GM21528 (cell line): ENCODE measurements at regions not wholly inside any gene's neighbourhood (a gene's known extent, or its start where the extent isn't known, plus 50 kb on each side); places are given as distances from the start of the nearest gene placed in this dataset.

Source experiments
- ATAC-seq: cut with Tn5 transposase; IDR thresholded peaks from one replicate; pipeline ENCODE4 v1.9.1; 2021; ENCODE audit warnings: mild to moderate bottlenecking, moderate library complexity; ENCODE audit not compliant: unreplicated experiment, low FRiP score

DNA sequence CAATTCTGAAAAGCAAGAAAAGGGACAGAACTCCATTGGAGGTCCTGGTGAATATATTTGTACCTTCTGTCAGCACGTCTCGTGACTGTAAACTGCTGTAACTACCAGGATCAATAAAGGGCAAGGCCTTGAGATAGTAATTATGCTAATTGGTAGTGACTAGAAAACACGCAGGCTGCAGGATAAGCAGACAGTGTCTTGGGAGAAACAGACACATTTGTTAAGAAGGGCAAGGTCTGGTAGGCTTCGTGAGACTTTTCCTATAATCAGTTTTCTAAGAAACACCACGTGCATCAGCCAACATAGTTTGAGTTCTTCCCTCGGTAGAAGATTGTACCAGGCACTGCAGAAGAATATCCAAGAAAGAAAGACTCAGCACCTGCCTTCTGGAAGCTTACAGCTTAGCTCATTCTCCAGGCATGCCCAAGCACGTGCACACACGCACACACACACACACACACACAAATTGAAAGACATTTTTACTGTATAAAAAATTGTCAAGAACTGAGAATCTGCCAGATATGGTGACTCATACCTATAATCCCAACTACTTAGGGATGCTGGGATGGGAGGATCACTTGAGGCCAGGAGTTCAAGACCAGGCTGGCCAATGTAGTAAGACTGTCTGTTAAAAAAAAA, 167.0 kb upstream of the SASH1 start:
- ATAC-seq: no peak

DNA sequence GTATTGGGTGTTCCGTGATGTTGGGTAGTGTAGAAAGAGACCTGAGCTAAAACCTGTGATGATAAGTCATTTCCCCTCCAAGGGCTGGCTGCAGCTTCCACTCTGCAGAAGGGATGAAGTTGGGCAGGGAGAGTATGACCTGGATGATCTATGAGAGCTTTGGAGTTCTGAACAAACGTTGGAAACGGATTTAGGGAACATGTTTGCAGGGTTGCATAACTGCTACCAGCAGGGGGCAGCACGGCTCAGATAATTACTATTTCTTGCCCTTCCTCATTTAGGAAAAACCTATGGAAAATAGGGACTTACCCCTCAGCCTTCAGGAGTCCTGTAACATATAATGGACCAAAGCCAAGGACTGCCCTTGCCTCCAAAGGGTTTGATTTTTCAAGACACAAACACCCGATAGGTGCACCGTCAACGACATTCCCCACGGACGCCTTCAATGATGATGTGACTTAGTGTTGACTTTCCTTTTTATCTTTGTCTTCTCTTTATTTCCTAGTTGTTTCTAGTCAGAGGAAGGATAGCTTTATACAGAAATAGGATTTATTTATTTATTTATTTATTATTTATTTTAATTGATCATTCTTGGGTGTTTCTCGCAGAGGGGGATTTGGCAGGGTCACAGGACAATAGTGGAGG, 164.9 kb upstream of the SASH1 start:
- no peak for ATAC-seq

DNA sequence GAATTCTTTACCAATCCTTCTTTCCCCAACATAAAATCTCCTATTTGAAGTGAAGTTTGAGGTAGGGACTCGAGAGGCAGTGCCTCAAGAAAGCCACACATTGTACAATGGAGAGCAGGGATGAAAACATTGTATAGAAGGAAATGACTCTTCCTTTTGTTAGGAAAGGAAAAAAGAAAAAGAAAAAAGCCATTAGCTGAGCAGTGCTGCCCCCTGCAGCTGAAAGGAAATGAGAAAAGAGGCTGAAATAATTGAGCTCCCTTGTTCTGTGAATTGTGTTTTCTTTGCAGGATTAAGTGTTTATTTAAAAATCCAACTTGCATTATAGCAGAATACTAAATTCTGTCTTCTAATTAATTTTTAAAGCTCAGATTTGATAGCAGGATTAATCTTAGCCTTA, 162.9 kb upstream of the SASH1 start:
- ATAC-seq: no peak

DNA sequence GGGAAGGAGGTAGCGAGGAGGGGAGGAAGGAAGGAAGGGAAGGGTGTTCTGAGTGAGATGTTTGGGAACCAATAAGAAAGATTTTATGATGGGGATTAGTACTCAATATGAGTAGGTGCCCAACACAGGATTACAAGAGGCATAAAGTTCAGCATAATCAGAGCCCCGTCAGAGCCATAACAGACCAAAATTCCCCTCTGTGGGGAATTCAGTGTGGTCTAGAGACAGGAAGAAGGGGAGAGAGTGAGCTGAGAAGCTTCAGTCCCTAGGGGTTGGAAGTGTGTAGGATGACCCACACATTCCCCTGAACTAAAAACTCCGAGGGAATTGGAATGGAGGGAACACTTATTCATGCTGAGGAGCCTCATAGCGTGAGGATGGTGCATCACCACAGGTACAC, 160.3 kb upstream of the SASH1 start:
- no peak for ATAC-seq

DNA sequence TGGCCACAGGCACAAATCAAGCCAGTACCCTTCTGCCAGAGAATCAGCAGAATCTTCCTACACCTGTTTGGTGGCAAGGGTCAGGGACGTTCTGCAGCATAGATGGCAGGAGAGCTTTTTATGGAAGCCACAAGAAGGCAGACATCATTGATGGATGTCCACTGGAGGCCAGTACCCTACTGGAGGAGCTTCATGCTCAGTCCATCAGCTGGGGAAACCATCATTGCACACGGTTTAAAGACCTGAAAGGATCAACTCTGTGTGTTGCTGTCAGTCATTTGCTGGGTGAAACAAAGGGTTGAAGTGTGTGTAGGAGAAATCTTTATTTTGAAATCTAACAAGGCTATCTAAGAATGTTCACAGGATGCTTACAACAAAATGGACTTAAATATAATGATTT, 158.9 kb upstream of the SASH1 start:
- no peak for ATAC-seq

DNA sequence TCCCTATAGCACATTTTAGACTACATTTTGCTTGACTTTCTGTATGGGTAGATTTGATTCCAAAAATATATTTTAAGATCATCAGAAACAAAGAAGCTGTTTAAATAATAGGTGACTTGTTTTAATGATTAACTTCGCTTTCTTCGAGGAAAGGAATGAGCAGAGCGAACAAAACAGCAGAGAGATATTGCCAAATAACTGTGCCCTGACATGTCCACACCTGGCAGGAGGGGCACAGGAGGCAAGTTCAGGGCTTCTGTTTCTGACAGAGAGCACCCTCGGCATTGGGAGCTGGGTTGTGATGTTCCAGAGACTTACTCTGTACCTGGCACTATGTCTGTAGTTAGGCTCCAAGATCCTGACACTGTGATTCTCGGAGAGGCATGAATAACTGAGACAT, 155.7 kb upstream of the SASH1 start:
- no peak for ATAC-seq

DNA sequence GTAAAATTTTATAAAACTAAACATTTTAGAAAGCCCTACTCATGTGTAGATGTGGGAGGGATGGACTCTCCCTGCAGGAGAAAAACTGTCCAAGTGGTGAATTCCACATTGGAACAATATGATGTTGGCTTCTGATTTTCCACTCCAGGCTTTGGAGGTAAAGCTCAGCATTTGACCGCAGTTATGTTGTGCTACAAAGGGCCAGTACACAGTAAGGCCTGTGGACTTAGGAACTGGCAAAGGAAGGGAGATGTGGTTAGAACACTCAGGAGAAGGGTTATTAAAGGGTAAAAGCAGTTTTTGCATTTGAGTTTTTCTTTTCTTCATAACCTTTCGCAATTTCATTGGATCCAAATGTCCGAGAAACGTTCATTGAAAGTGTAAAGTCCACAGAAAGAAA, 150.3 kb upstream of the SASH1 start:
- ATAC-seq: no peak

DNA sequence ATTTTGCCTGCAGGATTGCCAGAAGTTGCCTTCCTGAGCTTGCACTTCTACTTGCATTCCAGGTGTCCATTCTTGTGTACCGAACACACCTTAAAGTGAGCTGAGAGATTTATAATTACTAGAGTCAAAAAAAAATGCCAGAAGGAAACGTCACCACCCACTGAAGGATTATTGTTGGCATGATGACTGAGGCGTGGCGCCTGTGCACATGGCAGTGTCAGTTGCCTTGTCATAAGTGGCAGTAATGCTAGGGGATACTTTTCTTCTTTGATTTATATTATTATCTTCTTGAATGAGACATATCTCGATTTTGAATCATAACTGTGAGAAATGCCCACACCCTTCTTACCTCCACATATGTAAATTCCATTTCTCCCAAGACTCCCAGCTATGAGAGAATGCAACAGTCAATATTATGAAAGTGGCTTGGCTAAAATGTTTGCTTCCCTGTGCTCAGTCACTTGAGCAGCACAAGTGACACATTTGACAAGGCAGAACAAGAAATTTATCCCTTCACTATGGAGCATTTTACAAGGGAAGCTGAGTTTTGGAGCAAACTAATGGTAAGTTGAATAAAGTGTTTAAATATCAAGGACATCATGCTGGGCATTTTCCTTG, 149.5 kb upstream of the SASH1 start:
- no peak for ATAC-seq

DNA sequence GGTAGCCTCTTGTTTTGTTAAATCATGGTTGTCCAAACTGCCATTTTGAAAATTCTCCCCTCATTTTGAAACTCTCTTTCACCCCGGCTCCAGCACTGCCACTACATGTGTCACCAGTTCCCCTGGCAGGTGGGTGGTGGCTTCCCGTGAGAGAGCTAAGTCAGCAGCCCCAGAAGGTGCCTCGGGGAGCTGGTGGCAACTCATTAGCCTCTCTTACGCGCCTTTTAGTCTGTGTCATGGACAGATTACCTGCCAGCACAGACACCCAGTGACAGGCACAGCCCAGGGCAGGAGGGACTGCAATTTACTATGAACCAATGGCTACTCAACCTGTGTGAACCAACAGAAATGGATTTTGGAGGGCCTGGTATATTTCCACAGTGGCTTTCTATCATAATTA, 147.1 kb upstream of the SASH1 start:
- no peak for ATAC-seq

DNA sequence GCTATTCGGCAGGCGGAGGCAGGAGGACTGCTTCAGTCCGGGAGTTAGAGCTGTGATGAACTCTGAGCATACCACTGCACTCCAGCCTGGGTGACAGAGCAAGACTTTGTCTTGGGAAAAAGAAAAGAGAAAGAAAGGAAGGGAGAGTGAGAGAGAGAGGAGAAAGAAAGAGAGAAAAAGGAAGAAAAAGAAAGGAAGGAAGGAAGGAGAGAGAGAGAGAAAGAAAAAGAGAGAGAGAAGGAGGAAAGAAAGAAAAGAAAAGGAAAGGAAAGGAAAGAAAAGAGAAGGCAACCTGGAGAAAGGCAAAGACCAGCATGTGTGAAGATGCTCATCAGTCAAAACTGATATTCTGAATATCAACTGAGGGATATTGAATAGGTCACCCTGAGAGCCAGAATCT, 143.1 kb upstream of the SASH1 start:
- no peak for ATAC-seq

DNA sequence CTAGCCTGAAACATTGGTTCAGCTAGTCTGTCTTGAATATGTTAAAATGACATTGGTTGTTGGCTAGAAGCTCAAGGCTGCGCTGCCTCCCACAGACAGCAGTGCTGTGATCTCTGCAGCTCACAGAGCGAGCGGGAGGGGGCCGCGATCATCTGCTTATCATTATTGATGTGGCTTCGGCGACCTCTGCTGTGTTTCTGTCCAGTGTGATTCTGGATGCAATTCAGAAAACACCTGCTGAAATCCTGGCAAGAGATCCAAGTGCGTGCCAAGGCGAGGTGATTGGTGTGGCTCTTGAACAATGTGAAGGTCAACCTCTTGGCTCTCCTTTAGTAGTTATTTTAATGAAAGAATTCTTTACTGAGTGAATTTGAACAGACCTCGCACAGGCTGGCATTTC, 142.3 kb upstream of the SASH1 start:
- no peak for ATAC-seq

DNA sequence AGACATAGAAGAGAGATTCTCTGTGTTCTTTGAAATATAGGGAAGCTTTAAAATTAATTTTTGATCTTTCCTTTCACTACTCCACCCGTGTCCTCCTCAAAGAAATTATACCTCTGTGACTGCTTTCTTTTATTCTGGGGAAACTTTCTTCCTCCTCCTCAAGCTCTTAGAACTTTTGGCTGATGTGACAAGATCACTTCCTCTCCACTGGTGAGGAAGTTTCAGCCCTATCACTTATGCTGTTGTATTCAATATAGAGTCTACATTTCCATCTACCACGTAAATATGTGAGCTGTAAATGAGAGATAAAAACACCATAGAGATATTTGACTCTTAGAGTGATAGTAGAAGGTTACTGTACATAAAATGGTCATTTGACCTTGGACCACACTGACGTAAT, 141.9 kb upstream of the SASH1 start:
- no peak for ATAC-seq

DNA sequence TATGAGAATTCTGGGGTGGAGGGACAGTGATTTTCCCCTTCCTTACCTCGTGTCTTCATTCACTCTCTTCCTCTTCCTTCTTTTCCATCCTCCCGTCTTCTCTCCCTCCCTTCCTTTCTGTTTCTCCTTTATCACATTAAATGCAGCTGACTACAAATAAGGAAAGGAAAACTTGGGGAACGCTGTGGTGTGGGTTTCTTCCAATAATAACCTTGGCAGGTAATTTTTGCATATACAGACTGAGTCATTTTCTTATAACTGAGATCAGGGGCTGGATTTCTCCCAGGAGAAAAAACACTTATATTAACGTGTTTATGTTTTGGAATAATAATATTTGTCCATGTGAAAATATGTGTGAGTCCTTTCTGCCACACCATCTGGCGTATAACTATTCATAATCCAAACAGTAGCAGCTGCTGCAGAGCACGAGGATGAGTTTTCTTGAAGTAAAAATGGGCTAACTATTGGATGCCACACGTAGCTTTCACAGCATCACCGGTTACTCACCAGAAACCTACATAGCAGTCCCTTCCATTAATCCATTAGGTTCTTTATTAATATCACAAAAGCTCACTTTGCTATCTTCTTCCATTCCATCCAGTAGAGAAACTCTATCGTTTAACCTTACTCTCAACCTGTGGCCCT, 139.2 kb upstream of the SASH1 start:
- ATAC-seq: no peak

DNA sequence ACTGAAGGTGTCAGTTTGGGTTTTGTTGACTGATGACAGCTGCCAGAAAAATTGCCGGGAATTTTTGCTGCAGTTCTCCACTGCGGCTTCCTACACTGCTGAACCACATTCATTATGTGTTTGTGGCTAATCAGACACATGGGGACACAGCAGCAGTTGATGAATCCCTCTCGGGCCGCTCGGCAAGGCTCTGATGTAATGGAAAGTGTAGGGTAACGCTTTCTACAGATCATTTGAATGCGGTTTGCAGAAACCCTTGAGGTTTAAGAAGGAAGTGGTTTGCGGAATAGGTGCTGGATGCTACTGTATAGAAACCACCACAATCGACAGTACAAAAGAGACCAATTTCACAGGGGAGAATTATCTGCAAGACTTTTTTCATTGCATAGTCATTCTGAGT, 138.7 kb upstream of the SASH1 start:
- peak; percentile 100 for ATAC-seq

DNA sequence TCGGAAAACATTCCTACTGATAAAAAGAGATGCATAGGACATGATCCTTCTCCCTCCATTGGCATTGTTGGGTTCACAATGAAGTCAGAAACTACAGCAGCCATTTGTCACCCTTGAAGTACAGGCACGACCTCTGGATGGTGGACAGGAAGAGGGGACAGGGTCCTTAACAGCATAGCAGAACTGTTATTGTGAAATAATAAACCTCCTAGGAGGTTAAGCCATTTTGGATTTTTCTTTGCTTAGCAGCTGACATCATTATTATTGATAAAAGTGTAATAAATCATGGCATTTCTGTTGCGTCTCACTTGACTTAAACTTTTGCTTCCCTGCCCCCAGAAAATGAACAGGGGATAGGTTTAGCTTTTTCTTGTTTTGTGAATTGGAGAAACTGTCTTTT, 134.3 kb upstream of the SASH1 start:
- no peak for ATAC-seq

DNA sequence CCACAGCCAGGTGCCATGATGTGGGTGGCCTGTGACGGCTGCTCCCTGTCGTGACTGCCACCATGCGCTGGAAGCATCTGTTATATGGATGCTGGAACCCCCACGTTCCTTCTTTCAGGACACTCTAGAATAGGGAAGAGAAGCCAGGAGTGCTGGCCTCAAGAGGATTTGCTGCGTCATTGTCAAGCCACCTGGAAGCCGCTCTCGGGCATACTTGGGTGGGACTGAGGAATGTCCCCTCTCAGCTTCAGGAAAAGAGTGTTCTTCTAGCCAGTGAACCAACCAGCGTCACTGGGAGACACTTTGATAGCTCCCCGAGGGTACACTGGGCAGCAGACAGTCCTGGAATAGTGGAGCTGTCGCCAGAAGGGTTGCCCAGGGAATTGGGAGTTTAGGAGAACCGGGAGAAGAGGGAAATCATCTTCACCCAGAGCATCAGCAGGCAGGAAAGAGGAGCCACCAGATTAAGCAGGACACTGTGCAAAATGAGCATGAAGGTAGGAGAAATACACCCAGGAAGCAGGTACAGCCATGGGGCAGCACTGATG, 130.8 kb upstream of the SASH1 start:
- no peak for ATAC-seq

DNA sequence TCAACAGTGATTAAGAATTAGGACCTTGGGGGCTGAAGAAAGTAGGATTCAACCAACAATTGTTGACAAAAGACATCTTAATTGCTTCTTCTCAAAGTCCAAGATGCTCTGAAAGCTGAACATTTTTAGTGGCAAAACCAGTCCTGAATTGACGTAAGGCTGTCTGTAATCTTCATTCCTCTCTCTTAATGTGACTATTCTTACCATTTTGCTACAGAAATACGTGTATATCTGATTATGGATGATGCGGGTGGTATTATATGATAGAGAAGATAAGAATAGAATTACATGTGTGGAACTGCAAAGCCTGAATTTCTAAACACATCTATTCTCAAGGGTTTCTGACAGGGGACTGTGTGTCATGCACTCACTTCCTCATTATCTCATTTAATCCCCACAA, 130.3 kb upstream of the SASH1 start:
- no peak for ATAC-seq

DNA sequence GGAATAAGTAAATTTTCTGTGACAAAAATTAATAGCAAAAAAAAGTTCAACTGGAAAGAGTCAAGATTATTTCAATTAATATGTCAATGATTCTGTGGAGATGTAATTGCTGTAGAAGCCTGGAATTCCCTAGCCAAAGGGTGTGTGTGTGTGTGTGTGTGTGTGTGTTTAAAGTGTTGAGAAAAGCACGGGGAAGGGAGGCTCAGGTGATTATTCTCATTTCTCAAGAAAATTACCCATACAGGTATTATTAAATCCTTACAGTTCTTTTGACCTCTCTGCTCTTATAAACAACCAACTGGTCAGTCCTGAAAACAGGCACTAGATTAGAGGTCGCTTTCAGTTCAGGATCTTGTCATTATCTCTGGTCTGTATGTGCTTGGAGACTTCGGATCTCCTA, 129.3 kb upstream of the SASH1 start:
- no peak for ATAC-seq

DNA sequence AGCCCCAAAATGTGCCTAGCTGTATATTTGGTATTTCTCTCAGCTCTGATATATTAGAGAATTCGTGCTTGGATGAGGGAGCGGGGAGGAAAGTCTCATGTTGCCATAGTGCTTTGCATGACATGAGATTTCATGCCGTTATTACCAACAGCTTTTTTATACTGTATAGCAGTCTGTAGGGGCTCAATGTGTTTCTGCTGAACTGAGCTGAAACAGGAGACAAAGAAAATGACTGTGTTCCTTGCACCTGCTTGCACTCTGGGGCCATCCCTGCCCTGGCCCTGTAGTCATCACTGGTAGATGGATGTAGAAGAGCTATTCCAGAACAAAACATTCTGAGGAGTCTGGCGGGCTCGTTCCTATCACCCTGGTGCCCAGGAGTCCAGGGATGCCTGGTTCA, 128.0 kb upstream of the SASH1 start:
- no peak for ATAC-seq

DNA sequence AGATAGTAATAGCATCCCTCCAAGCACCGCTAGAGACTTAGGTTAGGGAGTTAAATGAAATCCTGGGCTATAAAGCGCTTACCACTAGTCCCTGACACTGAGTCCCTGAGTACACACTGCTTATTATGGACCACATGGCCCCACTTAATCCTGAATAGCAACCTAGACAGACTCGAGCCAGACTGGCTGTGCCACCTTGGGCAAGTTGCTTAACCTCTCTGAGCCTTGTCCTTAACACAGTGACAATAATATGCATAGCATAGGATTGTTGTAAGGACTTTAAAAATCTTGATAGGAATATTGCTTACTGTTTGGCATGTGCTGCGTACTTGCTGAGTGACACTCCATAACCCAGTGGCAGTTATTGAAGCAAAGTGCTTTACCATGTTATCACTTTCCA, 125.6 kb upstream of the SASH1 start:
- no peak for ATAC-seq

DNA sequence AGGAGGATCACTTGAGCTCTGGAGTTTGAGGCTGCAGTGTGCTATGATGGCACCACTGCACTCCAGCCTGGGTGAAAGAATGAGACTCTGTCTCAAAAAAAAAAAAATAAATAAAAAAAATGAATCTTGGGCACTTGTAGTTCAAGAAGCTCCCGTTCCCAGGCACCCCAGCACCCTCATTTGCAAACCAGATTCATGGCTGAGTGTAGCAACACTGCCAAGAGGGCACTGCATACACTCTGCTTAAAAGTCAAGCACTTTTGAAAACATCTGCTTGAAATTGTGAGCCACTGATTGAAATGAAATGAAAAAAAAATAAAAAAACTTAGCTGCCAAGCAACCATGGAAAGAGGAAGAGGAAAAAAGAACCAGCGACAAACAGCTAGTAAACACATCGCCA, 124.7 kb upstream of the SASH1 start:
- ATAC-seq: no peak
